HepG2 (cell line): ENCODE measurements at regions not wholly inside any gene's neighbourhood (a gene's known extent, or its start where the extent isn't known, plus 50 kb on each side); places are given as distances from the start of the nearest gene placed in this dataset.

ENCODE experiments used
- ATAC-seq: fragments of 200-7000 bp; cut with Tn5 transposase; 3 replicates; pipeline ENCODE4 v1.9.1; 2020; ENCODE audit warnings: mild to moderate bottlenecking, moderate library complexity
- BruUV-seq: library from RNA; stranded (reverse); fragments of 400-500 nt; replicated peaks from 2 replicates; lab custom pipeline; 2021; lab: Mats Ljungman, UMichigan
- CTCF ChIA-PET: fragments of 300-600 bp; formaldehyde crosslinking; extraction: SDS; loops from one replicate; lab custom pipeline; 2021; ENCODE audit warnings: low total read pairs, inconsistent platforms, low intra/inter-chr PET ratio; lab: Yijun Ruan, JAX
- POLR2A ChIA-PET: fragments of 350-600 bp; sonication (Branson Sonifier 250); formaldehyde crosslinking; loops from one replicate; lab custom pipeline; 2020; ENCODE audit warnings: antibody characterized with exemption, inconsistent platforms; lab: Yijun Ruan, JAX
- DNase-seq: peaks from one replicate; pipeline ENCODE4 v3.0.0-alpha.2; 2015; ENCODE audit warnings: low spot score
- FAIRE-seq: peaks from 3 replicates; lab custom pipeline; 2011; peaks lifted over from hg19 to GRCh38; lab: Jason Lieb, UNC
- H2AFZ ChIP-seq: one replicate; pipeline ENCODE4 v1.6.1; 2011; ENCODE audit warnings: low read length, inconsistent platforms
- H3K27ac ChIP-seq: fragments of 300-600 bp; 3 replicates; pipeline ENCODE4 v1.8.0; 2011; ENCODE audit warnings: mixed run types, mild to moderate bottlenecking, mixed read lengths, low read length, inconsistent platforms; ENCODE audit not compliant: insufficient read depth; ENCODE audit errors: extremely low read length
- H3K27me3 ChIP-seq, 2 experiments: fragments of 200-600 bp in 1 of 2; 2 replicates in 1 of 2; 3 replicates in 1 of 2; pipeline versions ENCODE4 v1.6.0 to v1.8.0; 2011; ENCODE audit warnings: low read length in 2 of 2, mild to moderate bottlenecking in 2 of 2, moderate library complexity in 2 of 2, inconsistent platforms in 1 of 2; ENCODE audit not compliant: insufficient read depth in 2 of 2, control insufficient read depth in 1 of 2
- H3K36me3 ChIP-seq, 2 experiments: fragments of 200-600 bp in 1 of 2; replicated peaks in 1 of 2; 2 replicates in 1 of 2; 3 replicates in 1 of 2; pipeline versions ENCODE4 v1.5.1 to v1.8.0; 2011; ENCODE audit warnings: low read length in 2 of 2, inconsistent platforms in 1 of 2; ENCODE audit not compliant: insufficient read depth in 2 of 2, control insufficient read depth in 1 of 2
- H3K4me1 ChIP-seq: 2 replicates; pipeline ENCODE4 v1.5.1; 2012; ENCODE audit warnings: low read length, inconsistent platforms; ENCODE audit not compliant: insufficient read depth
- H3K4me2 ChIP-seq: 2 replicates; pipeline ENCODE4 v1.6.0; 2011; ENCODE audit warnings: low read depth, low read length, inconsistent platforms
- H3K4me3 ChIP-seq, 3 experiments: fragments of 200-600 bp in 1 of 3; sonication (generic), shearing (Covaris generic) in 1 of 3; replicated peaks in 1 of 3; 2 replicates each; pipeline ENCODE4 v1.5.1; 2011 to 2016; ENCODE audit warnings: low read length in 3 of 3, inconsistent platforms in 2 of 3, low read depth in 2 of 3, mild to moderate bottlenecking in 2 of 3, control low read depth in 1 of 3, mixed read lengths in 1 of 3; ENCODE audit not compliant: insufficient read depth in 1 of 3
- H3K79me2 ChIP-seq: one replicate; pipeline ENCODE4 v1.6.1; 2011; ENCODE audit warnings: low read length, inconsistent platforms; ENCODE audit not compliant: insufficient read depth
- H3K9ac ChIP-seq: 2 replicates; pipeline ENCODE4 v1.6.0; 2011; ENCODE audit warnings: mild to moderate bottlenecking, low read depth, low read length, inconsistent platforms; ENCODE audit not compliant: insufficient read depth
- H3K9me3 ChIP-seq: 2 replicates; pipeline ENCODE4 v1.5.1; 2012; ENCODE audit warnings: mild to moderate bottlenecking, low read length
- H4K20me1 ChIP-seq: 2 replicates; pipeline ENCODE4 v1.6.0; 2011; ENCODE audit warnings: inconsistent platforms, mild to moderate bottlenecking, low read length, moderate library complexity; ENCODE audit not compliant: insufficient read depth
- CHD2 ChIP-seq: IDR thresholded peaks from 2 replicates; pipeline ENCODE4 v1.6.1; 2011; ENCODE audit warnings: low read depth, low read length, improper control_type of control experiment
- FOSL1 ChIP-seq: sonication (generic); formaldehyde crosslinking; IDR thresholded peaks from 2 replicates; pipeline ENCODE4 v1.9.0; 2021; ENCODE audit warnings: missing genetic modification reagents, borderline replicate concordance
- HHEX ChIP-seq: IDR thresholded peaks from 2 replicates; pipeline ENCODE4 v1.6.1; 2016; ENCODE audit warnings: control low read depth
- MLLT10 ChIP-seq: sonication (generic); formaldehyde crosslinking; IDR thresholded peaks from 2 replicates; pipeline ENCODE4 v1.4.0; 2020; ENCODE audit warnings: missing genetic modification reagents
- ZNF629 ChIP-seq: sonication (generic); formaldehyde crosslinking; conservative IDR thresholded peaks from 2 replicates; pipeline ENCODE4 v1.5.0; 2020; ENCODE audit warnings: missing genetic modification reagents
- ZNF709 ChIP-seq: sonication (generic); formaldehyde crosslinking; IDR thresholded peaks from 2 replicates; pipeline ENCODE4 v1.5.0; 2020; ENCODE audit warnings: mild to moderate bottlenecking, missing genetic modification reagents
- WGBS: methylation state at CpG from one replicate; pipeline ENCODE4 v1.1.6; 2017; ENCODE audit warnings: low lambda C conversion rate; 5-methylcytosine and 5-hydroxymethylcytosine counted together
- in situ Hi-C: cut with HindIII; loops from 2 replicates; pipeline ENCODE4 v1.10.0; 2017; ENCODE audit warnings: low pct_unique_long_range_greater_than_20kb; ENCODE audit not compliant: extremely low pct_ligation_motif_present
- intact Hi-C: fragments of 100-400 bp; cut with micrococcal nuclease; formaldehyde crosslinking; loops from one replicate; pipeline ENCODE4 v1.10.0; 2022; ENCODE audit not compliant: unreplicated experiment
- TF ChIP-seq, protein P1 (sequence below): sonication (generic); formaldehyde crosslinking; conservative IDR thresholded peaks from 2 replicates; pipeline ENCODE4 v1.4.0; 2020; ENCODE audit warnings: missing genetic modification reagents
- TF ChIP-seq, protein P2 (sequence below): sonication (generic); formaldehyde crosslinking; IDR thresholded peaks from 2 replicates; pipeline ENCODE4 v1.4.0; 2020; ENCODE audit warnings: low read depth, missing genetic modification reagents
- TF ChIP-seq, protein P3 (sequence below): IDR thresholded peaks from 2 replicates; pipeline ENCODE4 v1.6.1; 2016; ENCODE audit warnings: missing biosample characterization, missing genetic modification reagents, low read depth
- TF ChIP-seq, protein P4 (sequence below): IDR thresholded peaks from 2 replicates; pipeline ENCODE4 v1.6.1; 2016
- TF ChIP-seq, protein P5 (sequence below): sonication (generic); formaldehyde crosslinking; IDR thresholded peaks from 2 replicates; pipeline ENCODE4 v1.4.0; 2020; ENCODE audit warnings: mild to moderate bottlenecking, low read depth, missing genetic modification reagents

DNA sequence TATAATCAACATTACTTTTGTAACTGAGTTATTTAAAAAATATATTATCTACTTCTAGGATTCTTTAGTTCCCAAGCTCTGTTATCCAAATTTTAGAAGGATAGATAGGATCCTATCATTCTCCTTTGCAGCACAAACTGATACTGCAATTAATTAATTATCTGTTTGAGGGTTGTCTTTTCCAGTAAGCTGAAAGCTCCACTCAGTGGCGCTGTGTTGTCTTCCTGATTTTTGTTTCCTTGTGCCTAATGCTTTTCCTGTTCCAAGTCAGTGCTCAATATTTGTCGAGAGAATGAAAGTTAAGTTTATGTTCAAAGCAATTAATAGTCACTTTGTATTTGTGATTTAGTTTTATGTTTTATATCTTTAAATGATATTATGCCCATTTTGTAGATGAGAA lies 107.4 kb upstream of the ANK2 start (continued):
- TF ChIP-seq, protein P1, sequence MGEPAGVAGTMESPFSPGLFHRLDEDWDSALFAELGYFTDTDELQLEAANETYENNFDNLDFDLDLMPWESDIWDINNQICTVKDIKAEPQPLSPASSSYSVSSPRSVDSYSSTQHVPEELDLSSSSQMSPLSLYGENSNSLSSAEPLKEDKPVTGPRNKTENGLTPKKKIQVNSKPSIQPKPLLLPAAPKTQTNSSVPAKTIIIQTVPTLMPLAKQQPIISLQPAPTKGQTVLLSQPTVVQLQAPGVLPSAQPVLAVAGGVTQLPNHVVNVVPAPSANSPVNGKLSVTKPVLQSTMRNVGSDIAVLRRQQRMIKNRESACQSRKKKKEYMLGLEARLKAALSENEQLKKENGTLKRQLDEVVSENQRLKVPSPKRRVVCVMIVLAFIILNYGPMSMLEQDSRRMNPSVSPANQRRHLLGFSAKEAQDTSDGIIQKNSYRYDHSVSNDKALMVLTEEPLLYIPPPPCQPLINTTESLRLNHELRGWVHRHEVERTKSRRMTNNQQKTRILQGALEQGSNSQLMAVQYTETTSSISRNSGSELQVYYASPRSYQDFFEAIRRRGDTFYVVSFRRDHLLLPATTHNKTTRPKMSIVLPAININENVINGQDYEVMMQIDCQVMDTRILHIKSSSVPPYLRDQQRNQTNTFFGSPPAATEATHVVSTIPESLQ (CRISPR knock-in tag): no peak
- TF ChIP-seq ZNF709 (CRISPR knock-in tag) (no peak), HHEX (CRISPR knock-in tag) (no peak)
- TF ChIP-seq, protein P2, sequence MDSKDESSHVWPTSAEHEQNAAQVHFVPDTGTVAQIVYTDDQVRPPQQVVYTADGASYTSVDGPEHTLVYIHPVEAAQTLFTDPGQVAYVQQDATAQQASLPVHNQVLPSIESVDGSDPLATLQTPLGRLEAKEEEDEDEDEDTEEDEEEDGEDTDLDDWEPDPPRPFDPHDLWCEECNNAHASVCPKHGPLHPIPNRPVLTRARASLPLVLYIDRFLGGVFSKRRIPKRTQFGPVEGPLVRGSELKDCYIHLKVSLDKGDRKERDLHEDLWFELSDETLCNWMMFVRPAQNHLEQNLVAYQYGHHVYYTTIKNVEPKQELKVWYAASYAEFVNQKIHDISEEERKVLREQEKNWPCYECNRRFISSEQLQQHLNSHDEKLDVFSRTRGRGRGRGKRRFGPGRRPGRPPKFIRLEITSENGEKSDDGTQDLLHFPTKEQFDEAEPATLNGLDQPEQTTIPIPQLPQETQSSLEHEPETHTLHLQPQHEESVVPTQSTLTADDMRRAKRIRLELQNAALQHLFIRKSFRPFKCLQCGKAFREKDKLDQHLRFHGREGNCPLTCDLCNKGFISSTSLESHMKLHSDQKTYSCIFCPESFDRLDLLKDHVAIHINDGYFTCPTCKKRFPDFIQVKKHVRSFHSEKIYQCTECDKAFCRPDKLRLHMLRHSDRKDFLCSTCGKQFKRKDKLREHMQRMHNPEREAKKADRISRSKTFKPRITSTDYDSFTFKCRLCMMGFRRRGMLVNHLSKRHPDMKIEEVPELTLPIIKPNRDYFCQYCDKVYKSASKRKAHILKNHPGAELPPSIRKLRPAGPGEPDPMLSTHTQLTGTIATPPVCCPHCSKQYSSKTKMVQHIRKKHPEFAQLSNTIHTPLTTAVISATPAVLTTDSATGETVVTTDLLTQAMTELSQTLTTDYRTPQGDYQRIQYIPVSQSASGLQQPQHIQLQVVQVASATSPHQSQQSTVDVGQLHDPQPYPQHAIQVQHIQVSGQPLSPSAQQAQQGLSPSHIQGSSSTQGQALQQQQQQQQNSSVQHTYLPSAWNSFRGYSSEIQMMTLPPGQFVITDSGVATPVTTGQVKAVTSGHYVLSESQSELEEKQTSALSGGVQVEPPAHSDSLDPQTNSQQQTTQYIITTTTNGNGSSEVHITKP (CRISPR knock-in tag): no peak
- TF ChIP-seq, protein P3, sequence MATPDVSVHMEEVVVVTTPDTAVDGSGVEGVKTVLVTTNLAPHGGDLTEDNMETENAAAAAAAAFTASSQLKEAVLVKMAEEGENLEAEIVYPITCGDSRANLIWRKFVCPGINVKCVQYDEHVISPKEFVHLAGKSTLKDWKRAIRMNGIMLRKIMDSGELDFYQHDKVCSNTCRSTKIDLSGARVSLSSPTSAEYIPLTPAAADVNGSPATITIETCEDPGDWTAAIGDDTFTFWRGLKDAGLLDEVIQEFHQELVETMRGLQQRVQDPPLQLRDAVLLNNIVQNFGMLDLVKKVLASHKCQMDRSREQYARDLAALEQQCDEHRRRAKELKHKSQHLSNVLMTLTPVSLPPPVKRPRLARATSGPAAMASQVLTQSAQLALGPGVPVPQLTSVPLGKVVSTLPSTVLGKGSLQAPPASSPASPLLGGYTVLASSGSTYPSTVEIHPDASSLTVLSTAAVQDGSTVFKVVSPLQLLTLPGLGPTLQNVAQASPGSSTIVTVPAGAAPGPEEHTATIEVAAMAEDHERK (CRISPR knock-in tag): no peak
- TF ChIP-seq, all 625 proteins: peak for 0

DNA sequence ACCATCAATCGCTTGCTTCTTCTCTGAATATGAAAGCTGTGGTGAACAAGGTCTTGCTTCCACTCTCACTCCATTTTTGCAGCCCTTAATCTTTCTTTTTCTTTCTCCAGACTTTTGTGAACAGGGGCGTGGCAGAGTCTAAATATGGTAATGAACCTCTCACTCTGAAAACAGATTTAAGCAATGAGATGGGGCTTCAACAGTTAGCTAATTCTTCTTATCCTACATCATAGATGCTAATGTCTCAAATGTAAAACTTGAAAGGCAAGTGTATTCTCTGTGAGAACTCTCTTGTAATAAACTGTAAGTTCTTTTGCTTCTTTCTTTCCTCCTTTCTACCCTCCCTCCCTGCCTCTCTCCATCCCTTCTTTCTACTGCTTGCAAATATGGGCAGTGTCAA lies 106.5 kb upstream of the ANK2 start:
- no peak overlapping the region for H3K27ac ChIP-seq
- no peaks in the 10 kb centered on the region for H3K4me1 ChIP-seq
- H3K27me3 ChIP-seq: 0 out of 5 replicates have a peak, but pooled peaks cover 0 to 5% of the 10 kb centered on the region in 2 experiments
- H4K20me1 ChIP-seq: no peaks in the 10 kb centered on the region
- ATAC-seq (no peak), DNase-seq (no peak), FAIRE-seq (no peak)
- no peak overlapping the region for H3K4me3 ChIP-seq
- H2AFZ ChIP-seq: no peak overlapping the region
- WGBS: 17% methylated on average over 2 of the region's 2 CpGs
- no peaks in the 10 kb centered on the region for H3K9me3 ChIP-seq
- intact Hi-C loops: no loop called here
- POLR2A ChIA-PET: no interaction called here
- no TSS peak for BruUV-seq
- no peak overlapping the region for H3K9ac ChIP-seq
- no peak overlapping the region for H3K4me2 ChIP-seq
- no peaks in the 10 kb centered on the region for H3K36me3 ChIP-seq
- in situ Hi-C loops: loop anchor here (10.0 to 25.0 kb wide), 2 partner anchors 308 to 606 kb away; partner anchors contain the start of genes LARP7 and ZGRF1
- H3K79me2 ChIP-seq: no peaks in the 10 kb centered on the region
- CTCF ChIA-PET: no interaction called here
- TF ChIP-seq ZNF629 (CRISPR knock-in tag) (no peak), CHD2 (no peak), MLLT10 (no peak), FOSL1 (CRISPR knock-in tag) (no peak)
- TF ChIP-seq, protein P4, sequence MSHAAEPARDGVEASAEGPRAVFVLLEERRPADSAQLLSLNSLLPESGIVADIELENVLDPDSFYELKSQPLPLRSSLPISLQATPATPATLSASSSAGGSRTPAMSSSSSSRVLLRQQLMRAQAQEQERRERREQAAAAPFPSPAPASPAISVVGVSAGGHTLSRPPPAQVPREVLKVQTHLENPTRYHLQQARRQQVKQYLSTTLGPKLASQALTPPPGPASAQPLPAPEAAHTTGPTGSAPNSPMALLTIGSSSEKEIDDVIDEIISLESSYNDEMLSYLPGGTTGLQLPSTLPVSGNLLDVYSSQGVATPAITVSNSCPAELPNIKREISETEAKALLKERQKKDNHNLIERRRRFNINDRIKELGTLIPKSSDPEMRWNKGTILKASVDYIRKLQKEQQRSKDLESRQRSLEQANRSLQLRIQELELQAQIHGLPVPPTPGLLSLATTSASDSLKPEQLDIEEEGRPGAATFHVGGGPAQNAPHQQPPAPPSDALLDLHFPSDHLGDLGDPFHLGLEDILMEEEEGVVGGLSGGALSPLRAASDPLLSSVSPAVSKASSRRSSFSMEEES: no peak
- TF ChIP-seq, protein P5, sequence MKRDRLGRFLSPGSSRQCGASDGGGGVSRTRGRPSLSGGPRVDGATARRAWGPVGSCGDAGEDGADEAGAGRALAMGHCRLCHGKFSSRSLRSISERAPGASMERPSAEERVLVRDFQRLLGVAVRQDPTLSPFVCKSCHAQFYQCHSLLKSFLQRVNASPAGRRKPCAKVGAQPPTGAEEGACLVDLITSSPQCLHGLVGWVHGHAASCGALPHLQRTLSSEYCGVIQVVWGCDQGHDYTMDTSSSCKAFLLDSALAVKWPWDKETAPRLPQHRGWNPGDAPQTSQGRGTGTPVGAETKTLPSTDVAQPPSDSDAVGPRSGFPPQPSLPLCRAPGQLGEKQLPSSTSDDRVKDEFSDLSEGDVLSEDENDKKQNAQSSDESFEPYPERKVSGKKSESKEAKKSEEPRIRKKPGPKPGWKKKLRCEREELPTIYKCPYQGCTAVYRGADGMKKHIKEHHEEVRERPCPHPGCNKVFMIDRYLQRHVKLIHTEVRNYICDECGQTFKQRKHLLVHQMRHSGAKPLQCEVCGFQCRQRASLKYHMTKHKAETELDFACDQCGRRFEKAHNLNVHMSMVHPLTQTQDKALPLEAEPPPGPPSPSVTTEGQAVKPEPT (CRISPR knock-in tag): no peak
